ENCODE measurements at regions not wholly inside any gene's neighbourhood (a gene's known extent, or its start where the extent isn't known, plus 50 kb on each side); places are given as distances from the start of the nearest gene placed in this dataset.

DNA sequence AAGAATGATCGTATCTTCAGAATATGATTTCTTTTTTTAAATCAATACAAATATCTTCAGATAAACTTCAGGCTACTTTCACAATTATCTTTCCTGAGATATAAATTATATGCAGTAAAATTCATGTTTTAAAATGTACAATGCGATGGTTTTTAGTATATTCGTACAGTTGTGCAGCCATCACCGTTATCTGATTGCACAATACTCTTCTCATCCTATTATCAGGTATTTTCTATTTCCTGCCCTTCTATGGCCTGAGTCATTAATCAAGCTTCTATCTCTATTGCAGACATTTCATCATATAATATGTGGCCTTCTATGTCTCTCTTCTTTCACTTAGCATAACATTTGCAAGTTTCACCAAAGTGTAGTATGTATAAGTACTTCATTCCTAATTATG is 1360.2 kb upstream of the SLC10A2 start:
- Histone ChIP-seq H3K9me3 (ENCODE audit: control insufficient read depth, insufficient read depth, low read length) (0 out of 2 replicates have a peak, but pooled peaks cover 2% of the 10 kb centered on the region), H3K56ac (ENCODE audit: extremely low read depth, insufficient read depth, low read length) (no peak overlapping the region), H3K4ac (ENCODE audit: low read depth, low read length) (no peak overlapping the region), H2AFZ (replicated peaks; ENCODE audit: low read length, poor library complexity) (no peak overlapping the region), H2BK15ac (ENCODE audit: low read depth, low read length) (no peak overlapping the region), H3K4me1 (ENCODE audit: control insufficient read depth, insufficient read depth, low read length) (no peaks in the 10 kb centered on the region), H3K14ac (replicated peaks; ENCODE audit: low read depth, low read length) (no peak overlapping the region), H3K18ac (ENCODE audit: low read depth, low read length) (no peak overlapping the region), H3K27ac (ENCODE audit: insufficient read depth, low read length) (no peak overlapping the region), H3K27me3 (ENCODE audit: control insufficient read depth, insufficient read depth, low read length) (no peaks in the 10 kb centered on the region), H3K79me1 (ENCODE audit: low read depth in 1 of 2, low read length in 2 of 2) (no peaks in the 10 kb centered on the region), H3K4me3 (ENCODE audit: insufficient read depth, low read depth, low read length) (no peak overlapping the region), H4K91ac (ENCODE audit: insufficient read depth, low read depth, low read length) (no peak overlapping the region), H3K23ac (ENCODE audit: low read depth, low read length) (no peak overlapping the region), H4K5ac (ENCODE audit: low read depth, low read length) (no peak overlapping the region), H2AK9ac (replicated peaks; ENCODE audit: low read depth, low read length, poor library complexity) (no peak overlapping the region), H3K9ac (ENCODE audit: low read depth, low read length) (no peak overlapping the region), H4K20me1 (ENCODE audit: insufficient read depth, low read length) (no peaks in the 10 kb centered on the region), H3K4me2 (ENCODE audit: low read depth, low read length) (no peak overlapping the region), H2BK5ac (ENCODE audit: low read depth, low read length, poor library complexity, severe bottlenecking) (no peak overlapping the region), H4K8ac (ENCODE audit: low read depth in 2 of 2, low read length in 2 of 2) (no peak overlapping the region), H2BK20ac (ENCODE audit: low read depth, low read length) (no peak overlapping the region), H2BK120ac (ENCODE audit: low read depth, low read length) (no peak overlapping the region), H3K36me3 (ENCODE audit: control insufficient read depth, insufficient read depth, low read length) (no peaks in the 10 kb centered on the region), H2AK5ac (ENCODE audit: low read depth, low read length) (no peak overlapping the region), H3K9me1 (ENCODE audit: insufficient read depth, low read length) (no peaks in the 10 kb centered on the region)
- intact Hi-C loops (cut with micrococcal nuclease) (no loop called here), dilution Hi-C loops (cut with HindIII; ENCODE audit: low sequenced_read_pairs, unreplicated experiment) (no loop called here), in situ Hi-C loops (cut with MboI; ENCODE audit: low sequenced_read_pairs) (no loop called here)
- no TSS peak for BruUV-seq (replicated peaks)
- 100% methylated on average over 1 of the region's 4 CpGs; no CpG with 5 or more reads in 1 of the 2 experiments for WGBS, 2 experiments (ENCODE audit: extremely low coverage in 2 of 2, insufficient read length in 1 of 2)
- CTCF ChIA-PET: no interaction called here
- TF ChIP-seq, protein P1, sequence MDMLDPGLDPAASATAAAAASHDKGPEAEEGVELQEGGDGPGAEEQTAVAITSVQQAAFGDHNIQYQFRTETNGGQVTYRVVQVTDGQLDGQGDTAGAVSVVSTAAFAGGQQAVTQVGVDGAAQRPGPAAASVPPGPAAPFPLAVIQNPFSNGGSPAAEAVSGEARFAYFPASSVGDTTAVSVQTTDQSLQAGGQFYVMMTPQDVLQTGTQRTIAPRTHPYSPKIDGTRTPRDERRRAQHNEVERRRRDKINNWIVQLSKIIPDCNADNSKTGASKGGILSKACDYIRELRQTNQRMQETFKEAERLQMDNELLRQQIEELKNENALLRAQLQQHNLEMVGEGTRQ (IDR thresholded peaks at IDR 0.05; ENCODE audit: low read depth, low read length): no peak
- TF ChIP-seq RAD21 (IDR thresholded peaks at IDR 0.05; ENCODE audit: low read length): no peak
- peak; percentile 80 for TF ChIP-seq CEBPB (IDR thresholded peaks at IDR 0.05; ENCODE audit: low read depth, low read length)
- POLR2A ChIA-PET (ENCODE audit: unreplicated experiment): no interaction called here
- DNase-seq (no peak), ATAC-seq (ENCODE audit: low read depth) (no peak)

Data from IMR-90 (cell line).